ENCODE measurements at regions not wholly inside any gene's neighbourhood (a gene's known extent, or its start where the extent isn't known, plus 50 kb on each side); places are given as distances from the start of the nearest gene placed in this dataset.

DNA sequence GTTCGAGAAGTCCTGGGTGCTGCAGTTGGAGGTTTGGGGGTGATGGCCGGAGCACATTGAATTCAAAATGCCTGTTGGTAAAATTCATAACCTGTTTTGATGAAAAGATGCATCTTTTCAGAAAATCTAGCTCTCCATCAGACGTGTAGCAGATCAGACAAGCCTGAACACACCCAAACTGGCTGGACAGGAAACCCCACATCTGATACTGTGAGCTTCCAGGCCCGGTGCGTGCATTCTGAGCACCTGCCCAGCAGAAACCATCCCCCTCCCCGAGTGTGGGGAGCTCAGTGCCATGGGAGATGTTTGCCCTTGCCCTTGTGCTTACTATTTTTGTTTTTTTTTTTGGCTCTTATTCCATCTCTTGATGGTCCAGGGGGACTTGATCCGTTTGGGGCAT, 417.1 kb downstream of the TCERG1L start:
- TF ChIP-seq, protein P1, sequence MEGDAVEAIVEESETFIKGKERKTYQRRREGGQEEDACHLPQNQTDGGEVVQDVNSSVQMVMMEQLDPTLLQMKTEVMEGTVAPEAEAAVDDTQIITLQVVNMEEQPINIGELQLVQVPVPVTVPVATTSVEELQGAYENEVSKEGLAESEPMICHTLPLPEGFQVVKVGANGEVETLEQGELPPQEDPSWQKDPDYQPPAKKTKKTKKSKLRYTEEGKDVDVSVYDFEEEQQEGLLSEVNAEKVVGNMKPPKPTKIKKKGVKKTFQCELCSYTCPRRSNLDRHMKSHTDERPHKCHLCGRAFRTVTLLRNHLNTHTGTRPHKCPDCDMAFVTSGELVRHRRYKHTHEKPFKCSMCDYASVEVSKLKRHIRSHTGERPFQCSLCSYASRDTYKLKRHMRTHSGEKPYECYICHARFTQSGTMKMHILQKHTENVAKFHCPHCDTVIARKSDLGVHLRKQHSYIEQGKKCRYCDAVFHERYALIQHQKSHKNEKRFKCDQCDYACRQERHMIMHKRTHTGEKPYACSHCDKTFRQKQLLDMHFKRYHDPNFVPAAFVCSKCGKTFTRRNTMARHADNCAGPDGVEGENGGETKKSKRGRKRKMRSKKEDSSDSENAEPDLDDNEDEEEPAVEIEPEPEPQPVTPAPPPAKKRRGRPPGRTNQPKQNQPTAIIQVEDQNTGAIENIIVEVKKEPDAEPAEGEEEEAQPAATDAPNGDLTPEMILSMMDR (IDR thresholded peaks at IDR 0.05 in 4 of 5, conservative IDR thresholded peaks at IDR 0.05 in 1 of 5), result no peak
- no peak for TF ChIP-seq POLR2A (IDR thresholded peaks at IDR 0.05)
